D341Med (cell line): ENCODE measurements at regions not wholly inside any gene's neighbourhood (a gene's known extent, or its start where the extent isn't known, plus 50 kb on each side); places are given as distances from the start of the nearest gene placed in this dataset.
"Not testable (repeated sequence)": the region's sequence is repeated elsewhere in the genome, so short reads cannot be mapped to it uniquely, and the experiment has no call there.

Experiments
- DNase-seq: peaks from one replicate; pipeline ENCODE4 v3.0.0; 2012; ENCODE audit warnings: low spot score

- no peak for DNase-seq
Observed at GRCh38 chr10:124213471-124213870, 120.1 kb upstream of the CHST15 start.

- no peak for DNase-seq
Observed at GRCh38 chr10:124212702-124213101, 119.3 kb upstream of the CHST15 start.

- DNase-seq = no peak
Observed at GRCh38 chr10:124211921-124212320, 118.5 kb upstream of the CHST15 start.

GRCh38 chr10:124210263-124210662, 116.9 kb upstream of the CHST15 start:
- no peak for DNase-seq

GRCh38 chr10:124207391-124207790, 114.0 kb upstream of the CHST15 start:
- no peak for DNase-seq

GRCh38 chr10:124206616-124207015, 113.2 kb upstream of the CHST15 start:
- DNase-seq = no peak

GRCh38 chr10:124205432-124205831, 112.0 kb upstream of the CHST15 start:
- DNase-seq = no peak

GRCh38 chr10:124204726-124205125, 111.3 kb upstream of the CHST15 start:
- DNase-seq = no peak

- DNase-seq = no peak
Observed at GRCh38 chr10:124200011-124200410, 106.6 kb upstream of the CHST15 start.

GRCh38 chr10:124198871-124199270, 105.5 kb upstream of the CHST15 start:
- no peak for DNase-seq

- no peak for DNase-seq
Observed at GRCh38 chr10:124198125-124198501, 104.7 kb upstream of the CHST15 start.

- DNase-seq = no peak
Observed at GRCh38 chr10:124197371-124198124, 104.2 kb upstream of the CHST15 start.

GRCh38 chr10:124196659-124197058, 103.3 kb upstream of the CHST15 start:
- DNase-seq = no peak

GRCh38 chr10:124194199-124194824, 100.9 kb upstream of the CHST15 start:
- DNase-seq = no peak

- no peak for DNase-seq
Observed at GRCh38 chr10:124193309-124193696, 99.9 kb upstream of the CHST15 start.

GRCh38 chr10:124192664-124193308, 99.4 kb upstream of the CHST15 start:
- DNase-seq = not testable (repeated sequence)

- not testable (repeated sequence) for DNase-seq
Observed at GRCh38 chr10:124190476-124190875, 97.1 kb upstream of the CHST15 start.

GRCh38 chr10:124186956-124187355, 93.6 kb upstream of the CHST15 start:
- no peak for DNase-seq

- DNase-seq = no peak
Observed at GRCh38 chr10:124185084-124185483, 91.7 kb upstream of the CHST15 start.

GRCh38 chr10:124184208-124184830, 90.9 kb upstream of the CHST15 start:
- no peak for DNase-seq

- DNase-seq = no peak
Observed at GRCh38 chr10:124183617-124184016, 90.2 kb upstream of the CHST15 start.

GRCh38 chr10:124182088-124182541, 88.7 kb upstream of the CHST15 start:
- DNase-seq = no peak

- DNase-seq = no peak
Observed at GRCh38 chr10:124181656-124182055, 88.3 kb upstream of the CHST15 start.
